ENCODE measurements at regions not wholly inside any gene's neighbourhood (a gene's known extent, or its start where the extent isn't known, plus 50 kb on each side); places are given as distances from the start of the nearest gene placed in this dataset.

GRCh38 chr13:109419896-109420295 lies 366.5 kb downstream of the IRS2 start:
- H3K4me3 ChIP-seq (ENCODE audit: low read depth, low read length) = no peak overlapping the region
- DNase-seq (ENCODE audit: low read depth) = no peak
- TF ChIP-seq CTCF (conservative IDR thresholded peaks at IDR 0.05; ENCODE audit: low read depth, low read length) = no peak

- H3K4me3 ChIP-seq (ENCODE audit: low read depth, low read length) = no peak overlapping the region
- no peak for TF ChIP-seq CTCF (conservative IDR thresholded peaks at IDR 0.05; ENCODE audit: low read depth, low read length)
- DNase-seq (ENCODE audit: low read depth) = no peak
Measured at GRCh38 chr13:109418111-109418510, 368.3 kb downstream of the IRS2 start.

GRCh38 chr13:109416001-109416400 lies 370.4 kb downstream of the IRS2 start:
- no peak for TF ChIP-seq CTCF (conservative IDR thresholded peaks at IDR 0.05; ENCODE audit: low read depth, low read length)
- no peak overlapping the region for H3K4me3 ChIP-seq (ENCODE audit: low read depth, low read length)
- no peak for DNase-seq (ENCODE audit: low read depth)

- no peak overlapping the region for H3K4me3 ChIP-seq (ENCODE audit: low read depth, low read length)
- no peak for TF ChIP-seq CTCF (conservative IDR thresholded peaks at IDR 0.05; ENCODE audit: low read depth, low read length)
Measured at GRCh38 chr13:109415057-109415456, 371.3 kb downstream of the IRS2 start.

GRCh38 chr13:109412283-109412901 lies 374.0 kb downstream of the IRS2 start:
- peak; percentile 81 for DNase-seq (ENCODE audit: low read depth)
- H3K4me3 ChIP-seq (ENCODE audit: low read depth, low read length) = peak overlapping the region; percentile 17
- TF ChIP-seq CTCF (conservative IDR thresholded peaks at IDR 0.05; ENCODE audit: low read depth, low read length) = no peak

More at GRCh38 chr13:109415057-109415456, 371.3 kb downstream of the IRS2 start:
- no peak for DNase-seq (ENCODE audit: low read depth)

- no peak for TF ChIP-seq CTCF (conservative IDR thresholded peaks at IDR 0.05; ENCODE audit: low read depth, low read length)
- no peak for DNase-seq (ENCODE audit: low read depth)
- no peak overlapping the region for H3K4me3 ChIP-seq (ENCODE audit: low read depth, low read length)
Measured at GRCh38 chr13:109410868-109411267, 375.5 kb downstream of the IRS2 start.

Data from choroid plexus epithelial cell (primary cell).